ENCODE measurements at regions not wholly inside any gene's neighbourhood (a gene's known extent, or its start where the extent isn't known, plus 50 kb on each side); places are given as distances from the start of the nearest gene placed in this dataset.

GRCh38 chr16:6317934-6318333 is 1014.7 kb upstream of the RBFOX1 start:
- DNase-seq (ENCODE audit: low read depth), result no peak
- no peak for TF ChIP-seq CTCF (IDR thresholded peaks at IDR 0.05; ENCODE audit: insufficient read depth, low read depth, low read length)
- H3K36me3 ChIP-seq (ENCODE audit: control insufficient read depth, insufficient read depth, low read length), result no peaks in the 10 kb centered on the region
- ChIA-PET POLR2A (interaction anchor here (0.5 kb wide), 1 partner anchor 156 kb away, joined by 4 read pairs; no protein-coding TSS in a partner anchor), CTCF (interaction anchor here (1.0 kb wide), 1 partner anchor 15 kb away, joined by 3 read pairs; no protein-coding TSS in a partner anchor)
- no peak overlapping the region for H3K4me3 ChIP-seq (ENCODE audit: low read depth, low read length)
- H3K27me3 ChIP-seq (ENCODE audit: control insufficient read depth, insufficient read depth, low read length), result no peaks in the 10 kb centered on the region

DNA sequence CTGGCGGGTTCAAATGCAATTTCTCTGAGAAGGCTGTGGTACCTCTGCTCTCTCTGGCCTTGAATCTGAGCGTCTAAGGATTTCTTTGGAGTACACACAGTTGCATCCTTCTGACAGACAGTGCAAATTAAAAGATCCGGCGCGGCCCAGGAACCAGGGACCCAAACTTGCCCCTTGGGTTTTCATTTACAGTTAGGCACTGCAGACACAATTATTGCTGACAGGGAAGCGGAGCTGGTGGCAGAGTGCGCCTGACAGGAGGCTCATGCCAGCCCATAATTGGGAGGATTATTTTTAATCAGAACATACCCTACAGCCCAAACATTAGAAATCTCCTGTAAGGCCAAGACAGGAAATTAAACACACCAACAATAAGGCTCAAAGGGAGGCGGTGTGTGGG is 1023.4 kb upstream of the RBFOX1 start:
- Histone ChIP-seq H3K27me3 (ENCODE audit: control insufficient read depth, insufficient read depth, low read length) (no peaks in the 10 kb centered on the region), H3K36me3 (ENCODE audit: control insufficient read depth, insufficient read depth, low read length) (no peaks in the 10 kb centered on the region), H3K4me3 (ENCODE audit: low read depth, low read length) (no peak overlapping the region)
- CTCF ChIA-PET, result interaction anchor here (0.8 kb wide), 1 partner anchor 31 kb away, joined by 3 read pairs; no protein-coding TSS in a partner anchor
- DNase-seq (ENCODE audit: low read depth), result no peak
- POLR2A ChIA-PET, result no interaction called here
- no peak for TF ChIP-seq CTCF (IDR thresholded peaks at IDR 0.05; ENCODE audit: insufficient read depth, low read depth, low read length)

DNA sequence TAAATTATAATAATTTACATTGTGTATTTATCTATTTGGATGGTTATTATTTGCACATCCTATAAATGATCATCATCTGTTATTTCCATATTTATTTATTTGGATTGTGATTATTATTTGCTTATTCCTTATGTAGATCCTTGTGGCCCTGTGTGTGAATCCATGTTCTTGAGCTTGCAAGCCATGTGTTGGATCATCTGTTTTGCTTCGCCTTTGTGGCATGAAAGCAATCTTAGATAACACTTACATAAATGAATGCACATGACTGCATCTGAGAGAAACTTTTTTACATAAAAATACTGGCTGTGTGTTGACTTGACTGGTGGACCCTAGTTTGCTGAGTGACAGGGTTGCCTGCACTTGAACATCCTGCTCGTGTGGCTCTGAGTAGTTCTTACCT is 1024.5 kb upstream of the RBFOX1 start:
- POLR2A ChIA-PET, result no interaction called here
- no peak for TF ChIP-seq CTCF (IDR thresholded peaks at IDR 0.05; ENCODE audit: insufficient read depth, low read depth, low read length)
- Histone ChIP-seq H3K4me3 (ENCODE audit: low read depth, low read length) (no peak overlapping the region), H3K36me3 (ENCODE audit: control insufficient read depth, insufficient read depth, low read length) (no peaks in the 10 kb centered on the region), H3K27me3 (ENCODE audit: control insufficient read depth, insufficient read depth, low read length) (no peaks in the 10 kb centered on the region)
- CTCF ChIA-PET, result interaction anchor here (0.8 kb wide), 1 partner anchor 30 kb away, joined by 3 read pairs; no protein-coding TSS in a partner anchor
- no peak for DNase-seq (ENCODE audit: low read depth)

DNA sequence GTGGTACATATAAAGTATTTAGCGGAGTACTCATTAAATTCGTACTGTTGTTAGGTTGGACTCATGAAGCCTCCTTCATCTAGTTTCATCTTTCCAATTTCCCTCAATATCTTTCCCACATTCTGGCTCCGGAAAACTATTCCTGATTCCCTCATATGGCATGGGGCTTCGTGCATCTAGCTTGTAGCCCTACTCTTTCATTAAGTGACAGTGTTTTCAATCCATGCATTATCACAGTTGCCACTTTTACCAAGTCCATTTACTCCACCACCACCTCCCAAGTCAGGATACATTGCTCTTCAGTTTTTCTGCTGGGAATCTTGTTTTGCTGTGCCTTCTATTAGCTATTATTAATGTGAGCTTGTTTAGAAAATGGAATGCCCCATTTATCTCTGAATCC is 1032.1 kb upstream of the RBFOX1 start:
- no peak for TF ChIP-seq CTCF (IDR thresholded peaks at IDR 0.05; ENCODE audit: insufficient read depth, low read depth, low read length)
- CTCF ChIA-PET, result no interaction called here
- Histone ChIP-seq H3K4me3 (ENCODE audit: low read depth, low read length) (no peak overlapping the region), H3K36me3 (ENCODE audit: control insufficient read depth, insufficient read depth, low read length) (no peaks in the 10 kb centered on the region), H3K27me3 (ENCODE audit: control insufficient read depth, insufficient read depth, low read length) (no peaks in the 10 kb centered on the region)
- no peak for DNase-seq (ENCODE audit: low read depth)
- POLR2A ChIA-PET, result no interaction called here

DNA sequence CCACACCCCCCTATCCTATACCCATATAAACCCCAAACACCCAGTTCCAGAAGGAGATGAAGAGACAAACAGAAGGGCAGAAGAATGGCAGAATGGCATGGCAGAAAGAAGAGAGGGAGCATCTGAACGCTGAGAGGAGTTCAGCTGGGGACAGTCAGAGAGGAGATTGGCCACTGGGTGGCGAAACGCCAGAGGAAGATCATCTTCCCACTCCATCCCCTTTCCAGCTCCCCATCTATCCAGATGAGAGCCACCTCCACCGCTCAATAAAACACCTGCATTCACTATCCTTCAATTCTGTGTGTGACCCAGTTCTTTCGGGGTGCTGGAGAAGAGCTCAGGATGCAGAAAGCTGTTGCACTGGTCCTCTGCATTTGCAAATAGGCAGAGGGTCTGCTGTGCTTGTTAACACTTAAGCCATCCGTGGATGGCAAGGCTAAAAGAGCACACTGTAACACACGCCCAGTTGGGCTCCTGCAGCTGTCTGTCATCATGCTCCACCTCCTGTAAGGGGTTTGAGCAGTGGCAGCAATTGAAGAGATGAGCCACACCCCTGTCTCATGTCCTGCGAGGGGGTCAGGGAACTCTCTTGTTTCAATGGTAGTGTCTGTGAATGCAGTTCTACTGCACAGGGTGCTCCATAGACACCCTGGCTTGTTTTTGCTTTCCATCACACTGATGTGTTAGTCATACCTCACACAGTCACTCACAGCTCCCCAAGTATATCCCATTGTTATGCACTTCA is 1034.8 kb upstream of the RBFOX1 start:
- no peak overlapping the region for H3K4me3 ChIP-seq (ENCODE audit: low read depth, low read length)
- POLR2A ChIA-PET, result no interaction called here
- CTCF ChIA-PET, result no interaction called here

More for the DNA sequence above, 1034.8 kb upstream of the RBFOX1 start:
- Histone ChIP-seq H3K27me3 (ENCODE audit: control insufficient read depth, insufficient read depth, low read length) (no peaks in the 10 kb centered on the region), H3K36me3 (ENCODE audit: control insufficient read depth, insufficient read depth, low read length) (no peaks in the 10 kb centered on the region)
- no peak for TF ChIP-seq CTCF (IDR thresholded peaks at IDR 0.05; ENCODE audit: insufficient read depth, low read depth, low read length)
- DNase-seq (ENCODE audit: low read depth), result no peak
